Liver (tissue), 3 donors: ENCODE measurements at regions not wholly inside any gene's neighbourhood (a gene's known extent, or its start where the extent isn't known, plus 50 kb on each side); places are given as distances from the start of the nearest gene placed in this dataset.

ENCODE experiments used
- GABPA ChIP-seq, 2 donors: IDR thresholded peaks in 1 of 2; conservative IDR thresholded peaks in 1 of 2; 2 replicates each; pipeline ENCODE4 v1.6.1; 2016; ENCODE audit warnings: antibody characterized with exemption in 2 of 2, mild to moderate bottlenecking in 1 of 2, moderate library complexity in 1 of 2
- JUND ChIP-seq, 2 donors: IDR thresholded peaks; 2 replicates each; pipeline ENCODE4 v1.6.1; 2016; ENCODE audit warnings: antibody characterized with exemption in 2 of 2
- SP1 ChIP-seq: IDR thresholded peaks from 2 replicates; pipeline ENCODE4 v1.6.1; 2018; ENCODE audit warnings: antibody characterized with exemption, mild to moderate bottlenecking
- YY1 ChIP-seq: IDR thresholded peaks from 2 replicates; pipeline ENCODE4 v1.6.1; 2016; ENCODE audit warnings: antibody characterized with exemption, mild to moderate bottlenecking
- TF ChIP-seq, protein P1 (sequence below): fragments of 150-350 bp; IDR thresholded peaks from 2 replicates; pipeline ENCODE4 v1.5.1; 2017; ENCODE audit warnings: improper control_type of control experiment, low read depth, low read length; ENCODE audit not compliant: missing input control
- TF ChIP-seq, protein P2 (sequence below): IDR thresholded peaks from 2 replicates; pipeline ENCODE4 v1.6.1; 2016; ENCODE audit warnings: antibody characterized with exemption, mild to moderate bottlenecking
- donor health status: healthy.
- donor health status: healthy.

- TF ChIP-seq, protein P1, sequence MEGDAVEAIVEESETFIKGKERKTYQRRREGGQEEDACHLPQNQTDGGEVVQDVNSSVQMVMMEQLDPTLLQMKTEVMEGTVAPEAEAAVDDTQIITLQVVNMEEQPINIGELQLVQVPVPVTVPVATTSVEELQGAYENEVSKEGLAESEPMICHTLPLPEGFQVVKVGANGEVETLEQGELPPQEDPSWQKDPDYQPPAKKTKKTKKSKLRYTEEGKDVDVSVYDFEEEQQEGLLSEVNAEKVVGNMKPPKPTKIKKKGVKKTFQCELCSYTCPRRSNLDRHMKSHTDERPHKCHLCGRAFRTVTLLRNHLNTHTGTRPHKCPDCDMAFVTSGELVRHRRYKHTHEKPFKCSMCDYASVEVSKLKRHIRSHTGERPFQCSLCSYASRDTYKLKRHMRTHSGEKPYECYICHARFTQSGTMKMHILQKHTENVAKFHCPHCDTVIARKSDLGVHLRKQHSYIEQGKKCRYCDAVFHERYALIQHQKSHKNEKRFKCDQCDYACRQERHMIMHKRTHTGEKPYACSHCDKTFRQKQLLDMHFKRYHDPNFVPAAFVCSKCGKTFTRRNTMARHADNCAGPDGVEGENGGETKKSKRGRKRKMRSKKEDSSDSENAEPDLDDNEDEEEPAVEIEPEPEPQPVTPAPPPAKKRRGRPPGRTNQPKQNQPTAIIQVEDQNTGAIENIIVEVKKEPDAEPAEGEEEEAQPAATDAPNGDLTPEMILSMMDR, result no peak
- TF ChIP-seq SP1 (no peak), YY1 (no peak), JUND (IDR thresholded peaks at IDR 0.05) (no peak), GABPA (IDR thresholded peaks at IDR 0.05 in 1 of 2, conservative IDR thresholded peaks at IDR 0.05 in 1 of 2) (no peak)
- TF ChIP-seq, protein P2, sequence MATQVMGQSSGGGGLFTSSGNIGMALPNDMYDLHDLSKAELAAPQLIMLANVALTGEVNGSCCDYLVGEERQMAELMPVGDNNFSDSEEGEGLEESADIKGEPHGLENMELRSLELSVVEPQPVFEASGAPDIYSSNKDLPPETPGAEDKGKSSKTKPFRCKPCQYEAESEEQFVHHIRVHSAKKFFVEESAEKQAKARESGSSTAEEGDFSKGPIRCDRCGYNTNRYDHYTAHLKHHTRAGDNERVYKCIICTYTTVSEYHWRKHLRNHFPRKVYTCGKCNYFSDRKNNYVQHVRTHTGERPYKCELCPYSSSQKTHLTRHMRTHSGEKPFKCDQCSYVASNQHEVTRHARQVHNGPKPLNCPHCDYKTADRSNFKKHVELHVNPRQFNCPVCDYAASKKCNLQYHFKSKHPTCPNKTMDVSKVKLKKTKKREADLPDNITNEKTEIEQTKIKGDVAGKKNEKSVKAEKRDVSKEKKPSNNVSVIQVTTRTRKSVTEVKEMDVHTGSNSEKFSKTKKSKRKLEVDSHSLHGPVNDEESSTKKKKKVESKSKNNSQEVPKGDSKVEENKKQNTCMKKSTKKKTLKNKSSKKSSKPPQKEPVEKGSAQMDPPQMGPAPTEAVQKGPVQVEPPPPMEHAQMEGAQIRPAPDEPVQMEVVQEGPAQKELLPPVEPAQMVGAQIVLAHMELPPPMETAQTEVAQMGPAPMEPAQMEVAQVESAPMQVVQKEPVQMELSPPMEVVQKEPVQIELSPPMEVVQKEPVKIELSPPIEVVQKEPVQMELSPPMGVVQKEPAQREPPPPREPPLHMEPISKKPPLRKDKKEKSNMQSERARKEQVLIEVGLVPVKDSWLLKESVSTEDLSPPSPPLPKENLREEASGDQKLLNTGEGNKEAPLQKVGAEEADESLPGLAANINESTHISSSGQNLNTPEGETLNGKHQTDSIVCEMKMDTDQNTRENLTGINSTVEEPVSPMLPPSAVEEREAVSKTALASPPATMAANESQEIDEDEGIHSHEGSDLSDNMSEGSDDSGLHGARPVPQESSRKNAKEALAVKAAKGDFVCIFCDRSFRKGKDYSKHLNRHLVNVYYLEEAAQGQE, result no peak
These were observed 147.6 kb upstream of the BARHL2 start for GRCh38 chr1:90864681-90865080.
